Transverse colon (tissue), 4 donors: ENCODE measurements at regions not wholly inside any gene's neighbourhood (a gene's known extent, or its start where the extent isn't known, plus 50 kb on each side); places are given as distances from the start of the nearest gene placed in this dataset.

Experiments
- DNase-seq: peaks from one replicate; pipeline ENCODE4 v3.0.0-alpha.2; 2019
- H3K27ac ChIP-seq, 4 donors: fragments of 200-600 bp; sonication (generic); 2 replicates each; pipeline ENCODE4 v1.5.1; 2016 to 2018; ENCODE audit warnings: inconsistent platforms in 4 of 4
- H3K27me3 ChIP-seq: fragments of 200-600 bp; sonication (generic); 2 replicates; pipeline ENCODE4 v1.5.1; 2017; ENCODE audit warnings: inconsistent platforms
- H3K36me3 ChIP-seq, 4 donors: fragments of 200-600 bp; sonication (generic); 2 replicates each; pipeline ENCODE4 v1.5.1; 2017 to 2019; ENCODE audit warnings: inconsistent platforms in 4 of 4
- H3K4me1 ChIP-seq, 4 donors: fragments of 200-600 bp; sonication (generic); 2 replicates each; pipeline ENCODE4 v1.5.1; 2017 to 2020; ENCODE audit warnings: inconsistent platforms in 4 of 4
- H3K4me3 ChIP-seq, 4 donors: fragments of 200-600 bp; sonication (generic); 1 replicate in 1 of 4; 2 replicates in 3 of 4; pipeline versions ENCODE4 v1.5.1 to v1.6.1; 2017 to 2019; ENCODE audit warnings: inconsistent platforms in 4 of 4
- H3K9me3 ChIP-seq, 2 donors: fragments of 200-600 bp; sonication (generic); 2 replicates each; pipeline ENCODE4 v1.5.1; 2017 to 2019; ENCODE audit warnings: inconsistent platforms in 2 of 2
- CTCF ChIP-seq, 5 experiments: fragments of 200-600 bp in 3 of 5; fragments of 450-650 bp in 2 of 5; sonication (generic) in 3 of 5; IDR thresholded peaks; 1 replicate in 2 of 5; 2 replicates in 3 of 5; pipeline ENCODE4 v1.5.1; 2016 to 2017; ENCODE audit warnings: antibody characterized with exemption in 5 of 5, inconsistent platforms in 3 of 5, mild to moderate bottlenecking in 2 of 5, moderate library complexity in 1 of 5
- EP300 ChIP-seq: sonication (generic); formaldehyde crosslinking; IDR thresholded peaks from one replicate; pipeline ENCODE4 v1.6.1; 2017; ENCODE audit warnings: antibody characterized with exemption, low read depth
- POLR2A ChIP-seq: fragments of 450-650 bp; IDR thresholded peaks from one replicate; pipeline ENCODE4 v1.6.1; 2016; ENCODE audit warnings: antibody characterized with exemption, mild to moderate bottlenecking, moderate library complexity
- POLR2AphosphoS5 ChIP-seq, 3 donors: sonication (generic); formaldehyde crosslinking; IDR thresholded peaks; one replicate each; pipeline ENCODE4 v1.6.1; 2016; ENCODE audit warnings: antibody characterized with exemption in 3 of 3
- WGBS, 2 donors: methylation state at CpG; one replicate each; pipeline ENCODE4 v1.1.5; 2018; ENCODE audit warnings: low coverage in 1 of 2; 5-methylcytosine and 5-hydroxymethylcytosine counted together
- in situ Hi-C, 4 donors: fragments of 200-750 bp; cut with MboI; loops; one replicate each; pipeline versions ENCODE4 v1.15.0 to v1.15.1; 2017; ENCODE audit warnings: low sequenced_read_pairs in 3 of 4, low pct_ligation_motif_present in 1 of 4, low pct_unique_long_range_greater_than_20kb in 1 of 4
- intact Hi-C: fragments of 100-400 bp; cut with DNase I; formaldehyde crosslinking; loops from one replicate; pipeline ENCODE4 v1.15.1; 2023; ENCODE audit warnings: low total_unique reads

- intact Hi-C loops: no loop called here
- in situ Hi-C loops: no loop called here
- Histone ChIP-seq H3K4me3 (no peak overlapping the region), H3K9me3 (no peaks in the 10 kb centered on the region), H3K4me1 (no peaks in the 10 kb centered on the region), H3K27me3 (no peaks in the 10 kb centered on the region), H3K36me3 (no peaks in the 10 kb centered on the region), H3K27ac (no peak overlapping the region)
- 94 to 96% methylated on average over 2 of the region's 2 CpGs for WGBS, 2 donors
- DNase-seq: no peak
- TF ChIP-seq CTCF (IDR thresholded peaks at IDR 0.05): no peak
- TF ChIP-seq POLR2A: no peak
- no peak for TF ChIP-seq EP300
- TF ChIP-seq POLR2AphosphoS5 (IDR thresholded peaks at IDR 0.05): no peak
These were observed 279.0 kb upstream of the SYT10 start for GRCh38 chr12:33718631-33719030.

- Histone ChIP-seq H3K27ac (no peak overlapping the region), H3K4me3 (no peak overlapping the region), H3K27me3 (no peaks in the 10 kb centered on the region), H3K36me3 (no peaks in the 10 kb centered on the region), H3K4me1 (no peaks in the 10 kb centered on the region), H3K9me3 (no peaks in the 10 kb centered on the region)
- WGBS, 2 donors: 53 to 78% methylated on average over 2 of the region's 2 CpGs
- in situ Hi-C loops (no loop called here), intact Hi-C loops (no loop called here)
- DNase-seq: no peak
- TF ChIP-seq POLR2A (no peak), EP300 (no peak), CTCF (IDR thresholded peaks at IDR 0.05) (no peak), POLR2AphosphoS5 (IDR thresholded peaks at IDR 0.05) (no peak)
These were observed 281.9 kb upstream of the SYT10 start for GRCh38 chr12:33721561-33721960.

GRCh38 chr12:33724867-33725266, 285.2 kb upstream of the SYT10 start:
- H3K4me1 ChIP-seq: no peaks in the 10 kb centered on the region
- in situ Hi-C loops (no loop called here), intact Hi-C loops (no loop called here)
- no peaks in the 10 kb centered on the region for H3K36me3 ChIP-seq
- no peaks in the 10 kb centered on the region for H3K27me3 ChIP-seq
- no peak overlapping the region for H3K4me3 ChIP-seq
- TF ChIP-seq POLR2A (no peak), CTCF (IDR thresholded peaks at IDR 0.05) (no peak), EP300 (no peak), POLR2AphosphoS5 (IDR thresholded peaks at IDR 0.05) (no peak)
- DNase-seq: no peak
- no peaks in the 10 kb centered on the region for H3K9me3 ChIP-seq
- no peak overlapping the region for H3K27ac ChIP-seq
- 61 to 66% methylated on average over 4 of the region's 4 CpGs for WGBS, 2 donors

- Histone ChIP-seq H3K36me3 (no peaks in the 10 kb centered on the region), H3K9me3 (no peaks in the 10 kb centered on the region), H3K4me3 (no peak overlapping the region), H3K27ac (no peak overlapping the region), H3K4me1 (no peaks in the 10 kb centered on the region), H3K27me3 (no peaks in the 10 kb centered on the region)
- in situ Hi-C loops (no loop called here), intact Hi-C loops (no loop called here)
- TF ChIP-seq POLR2A (no peak), EP300 (no peak), POLR2AphosphoS5 (IDR thresholded peaks at IDR 0.05) (no peak), CTCF (IDR thresholded peaks at IDR 0.05) (no peak)
- DNase-seq: no peak
- WGBS, 2 donors: 78 to 86% methylated on average over 2 of the region's 2 CpGs
These were observed 287.4 kb upstream of the ALG10 start for GRCh38 chr12:33734871-33735270.
